Prostate gland (tissue), 2 donors: ENCODE measurements at regions not wholly inside any gene's neighbourhood (a gene's known extent, or its start where the extent isn't known, plus 50 kb on each side); places are given as distances from the start of the nearest gene placed in this dataset.

ENCODE experiments used
- CTCF ChIP-seq, 4 experiments: fragments of 200-600 bp in 2 of 4; fragments of 450-650 bp in 2 of 4; sonication (generic) in 2 of 4; IDR thresholded peaks; 1 replicate in 3 of 4; 2 replicates in 1 of 4; pipeline ENCODE4 v1.5.1; 2016 to 2019; ENCODE audit warnings: antibody characterized with exemption in 4 of 4, mild to moderate bottlenecking in 2 of 4, moderate library complexity in 2 of 4
- POLR2A ChIP-seq: fragments of 450-650 bp; IDR thresholded peaks from one replicate; pipeline ENCODE4 v1.6.1; 2016; ENCODE audit warnings: antibody characterized with exemption, mild to moderate bottlenecking
- POLR2AphosphoS5 ChIP-seq: sonication (generic); formaldehyde crosslinking; IDR thresholded peaks from one replicate; pipeline ENCODE4 v1.6.1; 2017; ENCODE audit warnings: antibody characterized with exemption

- TF ChIP-seq CTCF (IDR thresholded peaks at IDR 0.05) (no peak), POLR2AphosphoS5 (no peak), POLR2A (no peak)
Observed at GRCh38 chr2:190763100-190763499, 114.2 kb downstream of the NAB1 start.
